ENCODE measurements at regions not wholly inside any gene's neighbourhood (a gene's known extent, or its start where the extent isn't known, plus 50 kb on each side); places are given as distances from the start of the nearest gene placed in this dataset.

DNA sequence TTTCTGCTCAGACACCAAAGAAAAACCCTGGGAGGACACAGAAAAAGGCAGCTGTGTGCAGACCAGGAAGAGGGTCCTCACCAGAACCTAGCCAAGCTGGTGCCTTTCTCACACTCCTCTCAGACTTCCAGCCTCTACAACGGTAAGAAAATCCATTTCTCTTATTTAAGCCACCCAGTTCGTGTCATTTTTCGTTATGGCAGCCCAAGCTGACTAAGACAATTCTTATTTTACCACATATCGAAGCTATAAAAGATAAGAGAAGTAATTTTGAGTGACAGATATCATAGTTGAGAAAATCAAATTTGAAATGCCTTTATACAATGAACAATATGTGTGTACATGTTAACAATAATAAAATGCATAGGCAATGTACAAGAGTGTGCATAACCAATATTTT, 219.5 kb downstream of the CBLN2 start:
- no peak for DNase-seq
- Histone ChIP-seq H3K27ac (no peak overlapping the region), H3K36me3 (no peaks in the 10 kb centered on the region), H3K9me3 (no peaks in the 10 kb centered on the region), H3K4me1 (no peaks in the 10 kb centered on the region), H3K4me3 (no peak overlapping the region), H3K27me3 (no peaks in the 10 kb centered on the region)
- intact Hi-C loops (cut with DNase I) = no loop called here
- 72 to 81% methylated on average over 4 of the region's 4 CpGs for WGBS, 2 donors
- TF ChIP-seq CTCF (IDR thresholded peaks at IDR 0.05) (no peak), POLR2A (IDR thresholded peaks at IDR 0.05) (no peak), EP300 (IDR thresholded peaks at IDR 0.05) (no peak), POLR2AphosphoS5 (IDR thresholded peaks at IDR 0.05) (no peak)

DNA sequence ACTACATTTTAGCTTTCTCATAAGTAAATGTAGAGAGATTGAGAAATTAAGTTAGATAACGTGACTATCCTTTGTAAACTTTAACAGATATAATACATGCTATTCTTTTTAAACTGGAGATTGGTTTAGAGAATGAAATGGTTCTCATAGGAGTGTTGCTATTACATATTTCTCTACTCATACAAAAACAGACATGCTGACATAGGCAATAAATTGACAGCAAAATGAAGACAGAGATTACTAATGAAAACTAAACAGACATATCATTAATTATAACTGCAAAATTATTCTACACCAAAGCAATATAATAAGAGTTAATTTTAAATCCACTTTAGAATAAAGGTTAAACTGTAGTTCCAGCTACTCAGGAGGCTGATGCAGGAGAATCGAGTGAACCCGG, 227.6 kb downstream of the CBLN2 start:
- Histone ChIP-seq H3K27ac (no peak overlapping the region), H3K4me1 (peaks cover 0 to 12% (median 9%) of the 10 kb centered on the region in 4 donors), H3K9me3 (no peaks in the 10 kb centered on the region), H3K4me3 (no peak overlapping the region), H3K27me3 (no peaks in the 10 kb centered on the region), H3K36me3 (no peaks in the 10 kb centered on the region)
- 74 to 81% methylated on average over 3 of the region's 3 CpGs for WGBS, 2 donors
- intact Hi-C loops (cut with DNase I) = no loop called here
- DNase-seq = no peak
- TF ChIP-seq POLR2AphosphoS5 (IDR thresholded peaks at IDR 0.05) = no peak
- TF ChIP-seq POLR2A (IDR thresholded peaks at IDR 0.05) = no peak
- TF ChIP-seq CTCF (IDR thresholded peaks at IDR 0.05) = no peak
- TF ChIP-seq EP300 (IDR thresholded peaks at IDR 0.05) = no peak

GRCh38 chr18:72283148-72283925, 260.8 kb downstream of the CBLN2 start:
- Histone ChIP-seq H3K27me3 (no peaks in the 10 kb centered on the region), H3K4me3 (no peak overlapping the region), H3K36me3 (no peaks in the 10 kb centered on the region), H3K4me1 (no peaks in the 10 kb centered on the region), H3K27ac (no peak overlapping the region), H3K9me3 (no peaks in the 10 kb centered on the region)
- WGBS, 2 donors = 75 to 80% methylated on average over 8 of the region's 8 CpGs
- intact Hi-C loops (cut with DNase I) = no loop called here
- DNase-seq = no peak
- TF ChIP-seq EP300 (IDR thresholded peaks at IDR 0.05) (no peak), CTCF (IDR thresholded peaks at IDR 0.05) (no peak), POLR2AphosphoS5 (IDR thresholded peaks at IDR 0.05) (no peak), POLR2A (IDR thresholded peaks at IDR 0.05) (no peak)

GRCh38 chr18:72273025-72273424, 271.1 kb downstream of the CBLN2 start:
- no peaks in the 10 kb centered on the region for H3K4me1 ChIP-seq
- 87% methylated on average over 2 of the region's 2 CpGs for WGBS, 2 donors
- no peak for TF ChIP-seq POLR2AphosphoS5 (IDR thresholded peaks at IDR 0.05)
- no peak for TF ChIP-seq CTCF (IDR thresholded peaks at IDR 0.05)
- TF ChIP-seq EP300 (IDR thresholded peaks at IDR 0.05) = no peak
- no peak for TF ChIP-seq POLR2A (IDR thresholded peaks at IDR 0.05)
- intact Hi-C loops (cut with DNase I) = no loop called here
- H3K27ac ChIP-seq = no peak overlapping the region
- no peaks in the 10 kb centered on the region for H3K9me3 ChIP-seq
- no peak for DNase-seq
- no peaks in the 10 kb centered on the region for H3K36me3 ChIP-seq
- no peaks in the 10 kb centered on the region for H3K27me3 ChIP-seq
- no peak overlapping the region for H3K4me3 ChIP-seq

- TF ChIP-seq CTCF (IDR thresholded peaks at IDR 0.05) = no peak
- no peak for TF ChIP-seq EP300 (IDR thresholded peaks at IDR 0.05)
- no peak for TF ChIP-seq POLR2AphosphoS5 (IDR thresholded peaks at IDR 0.05)
- no peak for TF ChIP-seq POLR2A (IDR thresholded peaks at IDR 0.05)
- Histone ChIP-seq H3K4me3 (no peak overlapping the region), H3K4me1 (no peaks in the 10 kb centered on the region), H3K36me3 (no peaks in the 10 kb centered on the region), H3K9me3 (no peaks in the 10 kb centered on the region), H3K27me3 (no peaks in the 10 kb centered on the region), H3K27ac (no peak overlapping the region)
- intact Hi-C loops (cut with DNase I) = no loop called here
- DNase-seq = no peak
- WGBS, 2 donors = 13 to 33% methylated on average over 2 of the region's 2 CpGs
These were observed 282.6 kb downstream of the CBLN2 start for GRCh38 chr18:72261590-72261989.
